ENCODE measurements at regions not wholly inside any gene's neighbourhood (a gene's known extent, or its start where the extent isn't known, plus 50 kb on each side); places are given as distances from the start of the nearest gene placed in this dataset.

GRCh38 chr2:217069263-217070042, 209.6 kb upstream of the TNP1 start:
- TF ChIP-seq, protein P1, sequence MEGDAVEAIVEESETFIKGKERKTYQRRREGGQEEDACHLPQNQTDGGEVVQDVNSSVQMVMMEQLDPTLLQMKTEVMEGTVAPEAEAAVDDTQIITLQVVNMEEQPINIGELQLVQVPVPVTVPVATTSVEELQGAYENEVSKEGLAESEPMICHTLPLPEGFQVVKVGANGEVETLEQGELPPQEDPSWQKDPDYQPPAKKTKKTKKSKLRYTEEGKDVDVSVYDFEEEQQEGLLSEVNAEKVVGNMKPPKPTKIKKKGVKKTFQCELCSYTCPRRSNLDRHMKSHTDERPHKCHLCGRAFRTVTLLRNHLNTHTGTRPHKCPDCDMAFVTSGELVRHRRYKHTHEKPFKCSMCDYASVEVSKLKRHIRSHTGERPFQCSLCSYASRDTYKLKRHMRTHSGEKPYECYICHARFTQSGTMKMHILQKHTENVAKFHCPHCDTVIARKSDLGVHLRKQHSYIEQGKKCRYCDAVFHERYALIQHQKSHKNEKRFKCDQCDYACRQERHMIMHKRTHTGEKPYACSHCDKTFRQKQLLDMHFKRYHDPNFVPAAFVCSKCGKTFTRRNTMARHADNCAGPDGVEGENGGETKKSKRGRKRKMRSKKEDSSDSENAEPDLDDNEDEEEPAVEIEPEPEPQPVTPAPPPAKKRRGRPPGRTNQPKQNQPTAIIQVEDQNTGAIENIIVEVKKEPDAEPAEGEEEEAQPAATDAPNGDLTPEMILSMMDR (IDR thresholded peaks at IDR 0.05): no peak
- no peak for TF ChIP-seq POLR2A (IDR thresholded peaks at IDR 0.05)

Measured in uterus (tissue), 2 donors.